Fibroblast of mammary gland (primary cell): ENCODE measurements at regions not wholly inside any gene's neighbourhood (a gene's known extent, or its start where the extent isn't known, plus 50 kb on each side); places are given as distances from the start of the nearest gene placed in this dataset.

Experiments used
- DNase-seq: peaks from one replicate; pipeline ENCODE4 v3.0.0-alpha.2; 2010; ENCODE audit warnings: low read depth
- H3K4me3 ChIP-seq: 2 replicates; pipeline ENCODE4 v1.5.1; 2011; ENCODE audit warnings: low read depth, mild to moderate bottlenecking, low read length, moderate library complexity; ENCODE audit not compliant: control insufficient read depth
- TF ChIP-seq, protein P1 (sequence below): conservative IDR thresholded peaks from 2 replicates; pipeline ENCODE4 v1.5.1; 2011; ENCODE audit warnings: low read depth, low read length, inconsistent platforms; ENCODE audit not compliant: control insufficient read depth, insufficient read depth

DNA sequence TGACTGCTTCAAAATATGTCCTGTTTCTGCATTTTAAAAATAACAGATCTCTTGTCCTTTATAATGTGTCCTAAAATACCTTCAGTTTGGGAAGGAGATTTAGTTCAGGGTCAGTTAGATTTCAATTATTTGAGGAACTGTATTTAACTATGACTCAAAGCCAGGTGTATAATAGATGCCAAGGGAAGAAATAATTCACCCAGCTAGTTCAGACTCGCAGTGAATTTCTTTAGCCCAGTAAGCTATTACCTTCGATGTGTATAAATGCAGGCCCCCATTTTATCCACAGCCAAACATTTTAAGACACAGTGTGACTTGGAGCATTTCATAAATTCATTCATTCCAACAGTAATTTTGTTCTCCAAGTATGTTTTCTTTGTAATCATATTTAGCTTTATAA is 458.0 kb downstream of the ZNF385D start:
- no peak for DNase-seq
- TF ChIP-seq, protein P1, sequence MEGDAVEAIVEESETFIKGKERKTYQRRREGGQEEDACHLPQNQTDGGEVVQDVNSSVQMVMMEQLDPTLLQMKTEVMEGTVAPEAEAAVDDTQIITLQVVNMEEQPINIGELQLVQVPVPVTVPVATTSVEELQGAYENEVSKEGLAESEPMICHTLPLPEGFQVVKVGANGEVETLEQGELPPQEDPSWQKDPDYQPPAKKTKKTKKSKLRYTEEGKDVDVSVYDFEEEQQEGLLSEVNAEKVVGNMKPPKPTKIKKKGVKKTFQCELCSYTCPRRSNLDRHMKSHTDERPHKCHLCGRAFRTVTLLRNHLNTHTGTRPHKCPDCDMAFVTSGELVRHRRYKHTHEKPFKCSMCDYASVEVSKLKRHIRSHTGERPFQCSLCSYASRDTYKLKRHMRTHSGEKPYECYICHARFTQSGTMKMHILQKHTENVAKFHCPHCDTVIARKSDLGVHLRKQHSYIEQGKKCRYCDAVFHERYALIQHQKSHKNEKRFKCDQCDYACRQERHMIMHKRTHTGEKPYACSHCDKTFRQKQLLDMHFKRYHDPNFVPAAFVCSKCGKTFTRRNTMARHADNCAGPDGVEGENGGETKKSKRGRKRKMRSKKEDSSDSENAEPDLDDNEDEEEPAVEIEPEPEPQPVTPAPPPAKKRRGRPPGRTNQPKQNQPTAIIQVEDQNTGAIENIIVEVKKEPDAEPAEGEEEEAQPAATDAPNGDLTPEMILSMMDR = no peak
- no peak overlapping the region for H3K4me3 ChIP-seq

DNA sequence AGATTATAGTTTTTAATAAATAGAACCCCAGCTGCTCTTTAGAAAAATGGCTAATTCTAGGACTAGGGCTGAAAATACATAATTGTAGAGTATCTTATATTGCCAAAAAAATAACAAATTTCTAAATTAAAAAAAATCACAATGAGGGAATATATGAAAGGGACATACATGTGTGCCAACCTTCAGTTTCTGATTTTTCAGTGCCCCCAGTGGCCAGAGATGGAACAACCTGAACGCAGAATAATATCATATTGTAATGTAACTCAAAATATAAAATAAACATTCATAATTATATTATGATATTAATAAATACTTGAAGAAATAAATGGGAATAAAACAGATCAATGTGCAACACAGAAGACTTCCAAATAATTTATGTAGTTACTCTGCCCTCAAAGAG is 460.5 kb downstream of the ZNF385D start:
- DNase-seq = no peak
- H3K4me3 ChIP-seq = no peak overlapping the region
- TF ChIP-seq, protein P1 = peak; percentile 68

DNA sequence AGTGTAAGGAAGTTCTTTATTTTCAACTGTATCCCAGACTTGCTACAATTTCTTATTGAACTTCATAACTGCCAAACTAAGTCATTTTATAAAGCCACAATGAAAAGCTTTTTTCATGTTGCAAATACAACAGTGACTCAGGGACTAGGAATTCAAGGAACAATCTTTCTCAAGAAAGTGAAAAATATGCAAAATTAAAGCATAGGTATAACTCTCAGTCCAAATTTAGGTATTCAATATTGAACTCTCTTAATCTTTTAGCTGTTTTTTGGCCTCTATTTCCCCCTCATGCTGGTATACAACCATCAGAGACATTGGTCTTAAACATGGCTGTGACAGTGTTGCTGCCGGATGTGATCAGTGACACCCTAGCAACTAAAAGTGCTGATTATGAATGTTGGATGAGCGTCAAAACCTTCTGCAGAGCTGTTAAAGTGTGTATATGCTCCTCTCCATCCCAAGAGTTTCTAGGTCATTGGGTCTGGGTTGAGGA is 476.9 kb downstream of the ZNF385D start:
- H3K4me3 ChIP-seq = no peak overlapping the region
- peak; percentile 39 for DNase-seq
- TF ChIP-seq, protein P1 = no peak

DNA sequence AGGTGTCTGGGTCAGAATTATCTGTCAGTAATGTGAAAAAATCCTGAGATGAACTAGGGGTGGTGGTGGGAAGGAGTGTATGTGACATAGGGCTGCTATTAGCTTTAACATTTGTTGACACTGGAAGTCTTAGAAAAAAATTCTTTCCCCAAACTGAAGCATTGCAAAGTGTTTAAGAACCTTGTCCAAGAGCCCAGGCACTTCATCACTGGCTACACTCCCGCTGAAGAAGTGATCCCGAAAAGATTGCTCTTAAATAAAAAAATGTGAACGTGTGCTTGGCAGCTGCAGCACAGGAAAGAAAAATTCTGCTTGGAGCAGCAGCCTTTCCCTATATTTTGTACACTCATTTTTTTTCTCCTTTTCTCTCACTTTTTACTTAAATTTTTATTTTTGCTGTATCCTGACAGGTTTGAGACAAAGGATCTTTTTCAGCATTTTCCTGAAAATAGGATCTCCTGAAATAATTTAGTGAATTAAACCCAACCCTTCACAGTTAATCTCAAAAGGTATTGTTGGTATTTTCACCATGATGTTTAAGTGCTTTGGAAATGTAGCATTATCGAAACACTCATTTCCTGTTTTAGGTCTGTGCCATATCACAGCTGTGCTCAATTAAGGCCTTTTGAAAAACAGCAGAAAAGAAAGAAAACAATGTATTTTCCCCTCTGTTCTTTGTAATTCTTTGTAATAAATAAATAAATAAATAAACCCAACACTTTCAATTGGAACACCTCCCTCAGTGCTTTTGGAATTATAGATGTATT is 477.6 kb downstream of the ZNF385D start:
- no peak overlapping the region for H3K4me3 ChIP-seq
- TF ChIP-seq, protein P1 = no peak
- peak; percentile 72 for DNase-seq

DNA sequence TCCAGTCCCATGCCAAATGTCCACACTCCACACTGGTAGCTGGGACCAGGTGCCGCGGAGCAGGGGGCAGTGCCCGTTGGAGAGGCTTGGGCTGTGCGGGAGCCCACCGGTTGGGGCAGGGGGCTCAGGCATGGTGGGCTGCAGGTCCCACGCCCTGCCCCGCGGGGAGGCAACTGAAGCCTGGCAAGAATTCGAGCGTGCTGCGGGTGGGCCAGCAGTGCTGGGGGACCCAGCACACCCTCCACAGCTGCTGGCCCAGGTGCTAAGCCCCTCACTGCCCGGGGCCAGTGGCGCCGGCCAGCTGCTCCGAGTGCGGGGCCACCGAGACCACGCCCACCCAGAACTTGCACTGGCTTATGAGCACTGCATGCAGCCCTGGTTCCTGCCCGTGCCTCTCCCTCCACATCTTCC is 479.4 kb downstream of the ZNF385D start:
- TF ChIP-seq, protein P1 = no peak
- DNase-seq = no peak
- no peak overlapping the region for H3K4me3 ChIP-seq

DNA sequence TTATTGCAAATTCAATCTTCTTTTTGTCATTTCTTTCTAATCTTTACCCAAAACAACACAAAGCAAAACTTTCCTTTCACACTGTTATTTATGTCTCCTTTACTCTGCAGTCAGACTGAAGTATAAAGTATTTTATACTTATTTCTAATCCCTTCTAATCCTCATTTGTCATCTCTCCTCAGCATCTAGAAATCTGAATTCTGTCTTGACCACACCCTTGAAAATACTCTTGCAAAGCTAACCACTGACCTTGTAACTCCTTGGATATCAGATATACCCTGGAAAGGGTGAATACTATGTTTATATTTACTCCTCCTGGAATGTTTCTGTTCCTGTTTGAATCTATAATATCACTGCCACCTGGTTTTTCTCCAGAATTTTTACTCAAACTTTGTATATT is 481.1 kb downstream of the ZNF385D start:
- no peak overlapping the region for H3K4me3 ChIP-seq
- TF ChIP-seq, protein P1 = no peak
- no peak for DNase-seq
